ENCODE measurements at regions not wholly inside any gene's neighbourhood (a gene's known extent, or its start where the extent isn't known, plus 50 kb on each side); places are given as distances from the start of the nearest gene placed in this dataset.

GRCh38 chr18:1232867-1233266, 328.2 kb downstream of the ADCYAP1 start:
- TF ChIP-seq CTCF (IDR thresholded peaks at IDR 0.05) (no peak), POLR2A (IDR thresholded peaks at IDR 0.05) (no peak), EP300 (IDR thresholded peaks at IDR 0.05) (no peak), POLR2AphosphoS5 (IDR thresholded peaks at IDR 0.05) (no peak)

Measured in sigmoid colon (tissue), 4 donors.